ENCODE measurements at regions not wholly inside any gene's neighbourhood (a gene's known extent, or its start where the extent isn't known, plus 50 kb on each side); places are given as distances from the start of the nearest gene placed in this dataset.
A peak's percentile ranks its signal among the peaks of the same experiment; 100 is the strongest.

GRCh38 chr2:64750817-64751285 is 97.1 kb upstream of the SERTAD2 start (continued):
- TF ChIP-seq CSRNP1 (CRISPR knock-in tag; IDR thresholded peaks at IDR 0.05) (no peak), MTF1 (CRISPR knock-in tag; IDR thresholded peaks at IDR 0.05) (no peak), KLF12 (CRISPR knock-in tag; IDR thresholded peaks at IDR 0.05; ENCODE audit: borderline replicate concordance) (no peak), DMAP1 (CRISPR knock-in tag; IDR thresholded peaks at IDR 0.05) (peak; percentile 23), KAT8 (CRISPR knock-in tag; IDR thresholded peaks at IDR 0.05) (no peak; the same call in none of the 2 replicates), MED1 (CRISPR knock-in tag; IDR thresholded peaks at IDR 0.05) (peak; percentile 60; the same call in 1 of the 2 replicates), MEIS1 (CRISPR knock-in tag; IDR thresholded peaks at IDR 0.05; ENCODE audit: borderline replicate concordance) (no peak; the same call in 1 of the 2 replicates), NRL (CRISPR knock-in tag; IDR thresholded peaks at IDR 0.05; ENCODE audit: borderline replicate concordance) (no peak), YEATS2 (CRISPR knock-in tag; IDR thresholded peaks at IDR 0.05; ENCODE audit: borderline replicate concordance) (no peak), GLI4 (CRISPR knock-in tag; IDR thresholded peaks at IDR 0.05; ENCODE audit: borderline replicate concordance) (no peak), ZNF362 (CRISPR knock-in tag; IDR thresholded peaks at IDR 0.05; ENCODE audit: borderline replicate concordance) (no peak), PHF20 (CRISPR knock-in tag; IDR thresholded peaks at IDR 0.05) (no peak), RFX1 (IDR thresholded peaks at IDR 0.05) (no peak), MAFG (CRISPR knock-in tag; IDR thresholded peaks at IDR 0.05) (no peak), WIZ (CRISPR knock-in tag; IDR thresholded peaks at IDR 0.05) (no peak), ESRRA (CRISPR knock-in tag; IDR thresholded peaks at IDR 0.05; ENCODE audit: low read depth) (no peak), MZF1 (CRISPR knock-in tag; IDR thresholded peaks at IDR 0.05; ENCODE audit: borderline replicate concordance) (no peak), KDM5A (IDR thresholded peaks at IDR 0.05; ENCODE audit: borderline replicate concordance, low read length) (no peak), KDM2A (CRISPR knock-in tag; IDR thresholded peaks at IDR 0.05; ENCODE audit: borderline replicate concordance, low read depth) (no peak), ZNF652 (CRISPR knock-in tag; IDR thresholded peaks at IDR 0.05; ENCODE audit: borderline replicate concordance, low read depth) (peak; percentile 79), GPBP1L1 (CRISPR knock-in tag; IDR thresholded peaks at IDR 0.05) (no peak), ZNF782 (CRISPR knock-in tag; IDR thresholded peaks at IDR 0.05; ENCODE audit: borderline replicate concordance) (no peak)
- TF ChIP-seq, protein P1, sequence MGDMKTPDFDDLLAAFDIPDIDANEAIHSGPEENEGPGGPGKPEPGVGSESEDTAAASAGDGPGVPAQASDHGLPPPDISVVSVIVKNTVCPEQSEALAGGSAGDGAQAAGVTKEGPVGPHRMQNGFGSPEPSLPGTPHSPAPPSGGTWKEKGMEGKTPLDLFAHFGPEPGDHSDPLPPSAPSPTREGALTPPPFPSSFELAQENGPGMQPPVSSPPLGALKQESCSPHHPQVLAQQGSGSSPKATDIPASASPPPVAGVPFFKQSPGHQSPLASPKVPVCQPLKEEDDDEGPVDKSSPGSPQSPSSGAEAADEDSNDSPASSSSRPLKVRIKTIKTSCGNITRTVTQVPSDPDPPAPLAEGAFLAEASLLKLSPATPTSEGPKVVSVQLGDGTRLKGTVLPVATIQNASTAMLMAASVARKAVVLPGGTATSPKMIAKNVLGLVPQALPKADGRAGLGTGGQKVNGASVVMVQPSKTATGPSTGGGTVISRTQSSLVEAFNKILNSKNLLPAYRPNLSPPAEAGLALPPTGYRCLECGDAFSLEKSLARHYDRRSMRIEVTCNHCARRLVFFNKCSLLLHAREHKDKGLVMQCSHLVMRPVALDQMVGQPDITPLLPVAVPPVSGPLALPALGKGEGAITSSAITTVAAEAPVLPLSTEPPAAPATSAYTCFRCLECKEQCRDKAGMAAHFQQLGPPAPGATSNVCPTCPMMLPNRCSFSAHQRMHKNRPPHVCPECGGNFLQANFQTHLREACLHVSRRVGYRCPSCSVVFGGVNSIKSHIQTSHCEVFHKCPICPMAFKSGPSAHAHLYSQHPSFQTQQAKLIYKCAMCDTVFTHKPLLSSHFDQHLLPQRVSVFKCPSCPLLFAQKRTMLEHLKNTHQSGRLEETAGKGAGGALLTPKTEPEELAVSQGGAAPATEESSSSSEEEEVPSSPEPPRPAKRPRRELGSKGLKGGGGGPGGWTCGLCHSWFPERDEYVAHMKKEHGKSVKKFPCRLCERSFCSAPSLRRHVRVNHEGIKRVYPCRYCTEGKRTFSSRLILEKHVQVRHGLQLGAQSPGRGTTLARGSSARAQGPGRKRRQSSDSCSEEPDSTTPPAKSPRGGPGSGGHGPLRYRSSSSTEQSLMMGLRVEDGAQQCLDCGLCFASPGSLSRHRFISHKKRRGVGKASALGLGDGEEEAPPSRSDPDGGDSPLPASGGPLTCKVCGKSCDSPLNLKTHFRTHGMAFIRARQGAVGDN (CRISPR knock-in tag; IDR thresholded peaks at IDR 0.05), result peak; percentile 53

Measured in HepG2 (cell line).